ENCODE measurements at regions not wholly inside any gene's neighbourhood (a gene's known extent, or its start where the extent isn't known, plus 50 kb on each side); places are given as distances from the start of the nearest gene placed in this dataset.

DNA sequence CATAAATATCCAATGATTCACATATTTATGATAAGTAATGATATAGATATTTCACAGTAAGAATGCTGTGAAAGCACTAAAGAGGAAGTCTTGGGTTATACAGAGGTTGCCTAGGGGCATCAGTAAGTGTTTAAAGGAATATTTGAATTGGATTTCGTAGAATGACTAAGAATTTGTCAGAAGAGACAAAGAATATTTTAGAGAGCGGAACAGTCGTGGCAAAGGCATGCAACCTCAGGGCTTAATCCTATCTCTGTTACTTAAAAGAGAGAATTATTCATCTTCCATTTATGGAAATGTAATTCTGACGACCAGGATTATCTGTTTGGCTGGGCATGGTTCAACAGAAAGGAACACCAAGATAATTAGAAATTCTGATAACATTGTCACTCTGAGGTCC lies 171.9 kb upstream of the NR5A2 start:
- Histone ChIP-seq H2BK5ac (ENCODE audit: low read length) (no peak overlapping the region), H3K18ac (ENCODE audit: low read length) (no peak overlapping the region), H3K27ac (replicated peaks; ENCODE audit: low read length) (no peak overlapping the region), H4K91ac (ENCODE audit: low read depth, low read length, poor library complexity) (no peak overlapping the region), H3K79me1 (ENCODE audit: low read depth, low read length) (no peaks in the 10 kb centered on the region), H2BK120ac (ENCODE audit: low read depth, low read length) (no peak overlapping the region), H3K4me3 (ENCODE audit: low read length in 2 of 2) (no peak overlapping the region), H2BK12ac (ENCODE audit: low read length) (no peak overlapping the region), H4K8ac (ENCODE audit: low read depth, low read length) (no peak overlapping the region), H3K9me3 (replicated peaks in 1 of 2; ENCODE audit: control insufficient read depth in 2 of 2, insufficient read depth in 1 of 2, low read depth in 1 of 2, low read length in 2 of 2) (no peaks in the 10 kb centered on the region), H2AK5ac (ENCODE audit: low read depth, low read length) (no peak overlapping the region), H3K4ac (ENCODE audit: low read length) (no peak overlapping the region), H3K36me3 (replicated peaks in 1 of 2; ENCODE audit: control insufficient read depth in 2 of 2, insufficient read depth in 2 of 2, low read length in 2 of 2) (no peaks in the 10 kb centered on the region), H3K4me1 (ENCODE audit: control insufficient read depth in 2 of 2, insufficient read depth in 1 of 2, low read depth in 1 of 2, low read length in 2 of 2) (peaks cover 2 to 9% of the 10 kb centered on the region in 2 donors), H2BK15ac (ENCODE audit: low read length) (no peak overlapping the region), H3K9ac (ENCODE audit: low read depth, low read length, poor library complexity) (no peak overlapping the region), H3K14ac (ENCODE audit: low read length) (no peak overlapping the region), H3K27me3 (ENCODE audit: control insufficient read depth in 3 of 3, insufficient read depth in 3 of 3, low read depth in 1 of 3, low read length in 3 of 3) (no peaks in the 10 kb centered on the region), H2AFZ (ENCODE audit: low read length) (no peak overlapping the region), H3K23ac (ENCODE audit: low read depth, low read length, poor library complexity) (no peak overlapping the region), H3K4me2 (ENCODE audit: insufficient read depth, low read length, poor library complexity, severe bottlenecking) (no peak overlapping the region)
- DNase-seq (ENCODE audit: low spot score): no peak
- 100% methylated on average over 1 of the region's 4 CpGs; no CpG with 5 or more reads in 1 of the 2 donors for WGBS, 2 donors (ENCODE audit: extremely low coverage in 2 of 2, insufficient read length in 2 of 2, insufficient replicate concordance in 1 of 2)

GRCh38 chr1:199856216-199856780 lies 171.2 kb upstream of the NR5A2 start:
- H2BK120ac ChIP-seq (ENCODE audit: low read depth, low read length): no peak overlapping the region
- no peak overlapping the region for H2BK12ac ChIP-seq (ENCODE audit: low read length)
- no peak overlapping the region for H3K4me3 ChIP-seq (ENCODE audit: low read length in 2 of 2)
- H3K4me1 ChIP-seq (ENCODE audit: control insufficient read depth in 2 of 2, insufficient read depth in 1 of 2, low read depth in 1 of 2, low read length in 2 of 2): peaks cover 2 to 8% of the 10 kb centered on the region in 2 donors
- no peaks in the 10 kb centered on the region for H3K27me3 ChIP-seq (ENCODE audit: control insufficient read depth in 3 of 3, insufficient read depth in 3 of 3, low read depth in 1 of 3, low read length in 3 of 3)
- H2AFZ ChIP-seq (ENCODE audit: low read length): no peak overlapping the region
- no peak for DNase-seq (ENCODE audit: low spot score)
- H3K79me1 ChIP-seq (ENCODE audit: low read depth, low read length): no peaks in the 10 kb centered on the region
- no peak overlapping the region for H3K4ac ChIP-seq (ENCODE audit: low read length)
- H3K36me3 ChIP-seq (replicated peaks in 1 of 2; ENCODE audit: control insufficient read depth in 2 of 2, insufficient read depth in 2 of 2, low read length in 2 of 2): no peaks in the 10 kb centered on the region
- no peak overlapping the region for H2BK5ac ChIP-seq (ENCODE audit: low read length)
- no peaks in the 10 kb centered on the region for H3K9me3 ChIP-seq (replicated peaks in 1 of 2; ENCODE audit: control insufficient read depth in 2 of 2, insufficient read depth in 1 of 2, low read depth in 1 of 2, low read length in 2 of 2)
- H4K8ac ChIP-seq (ENCODE audit: low read depth, low read length): no peak overlapping the region
- H2BK15ac ChIP-seq (ENCODE audit: low read length): no peak overlapping the region
- H3K23ac ChIP-seq (ENCODE audit: low read depth, low read length, poor library complexity): no peak overlapping the region
- no peak overlapping the region for H2AK5ac ChIP-seq (ENCODE audit: low read depth, low read length)
- H3K27ac ChIP-seq (replicated peaks; ENCODE audit: low read length): no peak overlapping the region
- H3K4me2 ChIP-seq (ENCODE audit: insufficient read depth, low read length, poor library complexity, severe bottlenecking): no peak overlapping the region
- WGBS, 2 donors (ENCODE audit: extremely low coverage in 2 of 2, insufficient read length in 2 of 2, insufficient replicate concordance in 1 of 2): no CpG with 5 or more reads among the region's 4 CpGs
- no peak overlapping the region for H4K91ac ChIP-seq (ENCODE audit: low read depth, low read length, poor library complexity)
- H3K14ac ChIP-seq (ENCODE audit: low read length): no peak overlapping the region
- H3K18ac ChIP-seq (ENCODE audit: low read length): no peak overlapping the region
- H3K9ac ChIP-seq (ENCODE audit: low read depth, low read length, poor library complexity): no peak overlapping the region

DNA sequence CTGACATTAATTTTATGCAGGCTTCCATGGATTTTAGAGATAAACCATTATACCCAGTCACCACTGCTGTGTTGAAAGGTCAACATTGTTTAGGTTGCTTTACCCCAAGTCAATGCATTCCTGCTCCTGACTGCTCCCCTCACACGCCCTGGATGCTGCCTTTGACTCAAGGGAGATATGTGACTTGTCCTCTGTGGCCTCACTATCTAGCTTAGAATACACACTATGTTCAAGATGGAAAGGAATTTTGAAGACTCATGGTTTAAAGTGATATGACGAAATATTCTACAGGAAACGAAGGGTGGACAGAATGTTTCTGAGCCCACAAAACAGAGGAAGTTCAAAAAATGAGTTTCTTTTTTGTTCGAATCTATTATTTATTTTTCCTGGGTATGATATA lies 170.4 kb upstream of the NR5A2 start:
- Histone ChIP-seq H3K18ac (ENCODE audit: low read length) (no peak overlapping the region), H4K8ac (ENCODE audit: low read depth, low read length) (no peak overlapping the region), H3K4me3 (ENCODE audit: low read length in 2 of 2) (no peak overlapping the region), H3K9me3 (replicated peaks in 1 of 2; ENCODE audit: control insufficient read depth in 2 of 2, insufficient read depth in 1 of 2, low read depth in 1 of 2, low read length in 2 of 2) (no peaks in the 10 kb centered on the region), H2AK5ac (ENCODE audit: low read depth, low read length) (no peak overlapping the region), H3K4me2 (ENCODE audit: insufficient read depth, low read length, poor library complexity, severe bottlenecking) (no peak overlapping the region), H2BK120ac (ENCODE audit: low read depth, low read length) (no peak overlapping the region), H4K91ac (ENCODE audit: low read depth, low read length, poor library complexity) (no peak overlapping the region), H2BK5ac (ENCODE audit: low read length) (no peak overlapping the region), H3K14ac (ENCODE audit: low read length) (no peak overlapping the region), H2BK15ac (ENCODE audit: low read length) (no peak overlapping the region), H3K4ac (ENCODE audit: low read length) (no peak overlapping the region), H3K4me1 (ENCODE audit: control insufficient read depth in 2 of 2, insufficient read depth in 1 of 2, low read depth in 1 of 2, low read length in 2 of 2) (peaks cover 2 to 5% of the 10 kb centered on the region in 2 donors), H3K9ac (ENCODE audit: low read depth, low read length, poor library complexity) (no peak overlapping the region), H3K23ac (ENCODE audit: low read depth, low read length, poor library complexity) (no peak overlapping the region), H2BK12ac (ENCODE audit: low read length) (no peak overlapping the region), H2AFZ (ENCODE audit: low read length) (no peak overlapping the region), H3K79me1 (ENCODE audit: low read depth, low read length) (no peaks in the 10 kb centered on the region), H3K36me3 (replicated peaks in 1 of 2; ENCODE audit: control insufficient read depth in 2 of 2, insufficient read depth in 2 of 2, low read length in 2 of 2) (no peaks in the 10 kb centered on the region), H3K27me3 (ENCODE audit: control insufficient read depth in 3 of 3, insufficient read depth in 3 of 3, low read depth in 1 of 3, low read length in 3 of 3) (no peaks in the 10 kb centered on the region), H3K27ac (replicated peaks; ENCODE audit: low read length) (no peak overlapping the region)
- DNase-seq (ENCODE audit: low spot score): no peak
- WGBS, 2 donors (ENCODE audit: extremely low coverage in 2 of 2, insufficient read length in 2 of 2, insufficient replicate concordance in 1 of 2): no CpG with 5 or more reads among the region's 4 CpGs

- Histone ChIP-seq H4K91ac (ENCODE audit: low read depth, low read length, poor library complexity) (no peak overlapping the region), H3K79me1 (ENCODE audit: low read depth, low read length) (no peaks in the 10 kb centered on the region), H3K4me1 (ENCODE audit: control insufficient read depth in 2 of 2, insufficient read depth in 1 of 2, low read depth in 1 of 2, low read length in 2 of 2) (peaks cover 2 to 5% of the 10 kb centered on the region in 2 donors), H3K27ac (replicated peaks; ENCODE audit: low read length) (no peak overlapping the region), H2BK5ac (ENCODE audit: low read length) (no peak overlapping the region), H3K4me3 (ENCODE audit: low read length in 2 of 2) (no peak overlapping the region), H3K23ac (ENCODE audit: low read depth, low read length, poor library complexity) (no peak overlapping the region), H2BK15ac (ENCODE audit: low read length) (no peak overlapping the region), H3K18ac (ENCODE audit: low read length) (no peak overlapping the region), H4K8ac (ENCODE audit: low read depth, low read length) (no peak overlapping the region), H2AK5ac (ENCODE audit: low read depth, low read length) (no peak overlapping the region), H3K9ac (ENCODE audit: low read depth, low read length, poor library complexity) (no peak overlapping the region), H3K27me3 (ENCODE audit: control insufficient read depth in 3 of 3, insufficient read depth in 3 of 3, low read depth in 1 of 3, low read length in 3 of 3) (no peaks in the 10 kb centered on the region), H3K14ac (ENCODE audit: low read length) (no peak overlapping the region), H3K9me3 (replicated peaks in 1 of 2; ENCODE audit: control insufficient read depth in 2 of 2, insufficient read depth in 1 of 2, low read depth in 1 of 2, low read length in 2 of 2) (no peaks in the 10 kb centered on the region), H3K36me3 (replicated peaks in 1 of 2; ENCODE audit: control insufficient read depth in 2 of 2, insufficient read depth in 2 of 2, low read length in 2 of 2) (no peaks in the 10 kb centered on the region), H3K4ac (ENCODE audit: low read length) (no peak overlapping the region), H3K4me2 (ENCODE audit: insufficient read depth, low read length, poor library complexity, severe bottlenecking) (no peak overlapping the region), H2AFZ (ENCODE audit: low read length) (no peak overlapping the region), H2BK12ac (ENCODE audit: low read length) (no peak overlapping the region), H2BK120ac (ENCODE audit: low read depth, low read length) (no peak overlapping the region)
- no peak for DNase-seq (ENCODE audit: low spot score)
- WGBS, 2 donors (ENCODE audit: extremely low coverage in 2 of 2, insufficient read length in 2 of 2, insufficient replicate concordance in 1 of 2): no CpG with 5 or more reads among the region's 1 CpG
Observed at GRCh38 chr1:199857516-199857915, 170.0 kb upstream of the NR5A2 start.
